H1 (cell line): ENCODE measurements at regions not wholly inside any gene's neighbourhood (a gene's known extent, or its start where the extent isn't known, plus 50 kb on each side); places are given as distances from the start of the nearest gene placed in this dataset.
A peak's percentile ranks its signal among the peaks of the same experiment; 100 is the strongest.

Experiments used
- CTCF ChIA-PET: fragments of 300-600 bp; sonication (Branson Sonifier 250); formaldehyde crosslinking; loops from one replicate; lab custom pipeline; 2021; ENCODE audit not compliant: partially characterized antibody; lab: Charles Lee
- POLR2A ChIA-PET: fragments of 300-600 bp; sonication (Branson Sonifier 250); formaldehyde crosslinking; loops from one replicate; lab custom pipeline; 2021; ENCODE audit warnings: inconsistent platforms; ENCODE audit not compliant: partially characterized antibody; lab: Charles Lee
- DNase-seq, 2 experiments: peaks; one replicate each; pipeline versions ENCODE4 v3.0.0 to v3.0.0-alpha.2; 2010 to 2022; ENCODE audit warnings: low spot score in 2 of 2, low read depth in 1 of 2, mixed read lengths in 1 of 2
- FAIRE-seq: peaks from 2 replicates; lab custom pipeline; 2011; peaks lifted over from hg19 to GRCh38; lab: Jason Lieb, UNC
- H2AFZ ChIP-seq: 2 replicates; pipeline ENCODE4 v1.8.1; 2012; ENCODE audit warnings: low read length, inconsistent platforms
- H2AK5ac ChIP-seq: 2 replicates; pipeline ENCODE4 v1.6.1; 2013; ENCODE audit warnings: low read depth, low read length
- H2BK120ac ChIP-seq: replicated peaks from 2 replicates; pipeline ENCODE3; 2013; ENCODE audit warnings: low read depth, low read length, inconsistent platforms
- H2BK12ac ChIP-seq: 2 replicates; pipeline ENCODE4 v1.6.1; 2013; ENCODE audit warnings: low read depth, low read length
- H2BK15ac ChIP-seq: 2 replicates; pipeline ENCODE4 v1.6.1; 2013; ENCODE audit warnings: low read length
- H2BK20ac ChIP-seq: 2 replicates; pipeline ENCODE4 v1.6.1; 2013; ENCODE audit warnings: low read length
- H2BK5ac ChIP-seq: 2 replicates; pipeline ENCODE4 v1.6.1; 2013; ENCODE audit warnings: low read depth, low read length
- H3K14ac ChIP-seq: 2 replicates; pipeline ENCODE4 v1.6.1; 2013; ENCODE audit warnings: inconsistent platforms; ENCODE audit not compliant: insufficient read length
- H3K18ac ChIP-seq: 2 replicates; pipeline ENCODE4 v1.6.1; 2013; ENCODE audit warnings: low read length; ENCODE audit errors: extremely low read depth
- H3K23ac ChIP-seq: 2 replicates; pipeline ENCODE4 v1.6.1; 2013; ENCODE audit warnings: inconsistent platforms; ENCODE audit not compliant: insufficient read length
- H3K23me2 ChIP-seq: 2 replicates; pipeline ENCODE4 v1.6.1; 2013; ENCODE audit warnings: low read depth, low read length
- H3K27ac ChIP-seq: 2 replicates; pipeline ENCODE4 v1.6.1; 2011; ENCODE audit warnings: low read depth, low read length, inconsistent platforms
- H3K27me3 ChIP-seq, 4 experiments: replicated peaks in 1 of 4; 1 replicate in 1 of 4; 2 replicates in 3 of 4; pipeline versions ENCODE4 v1.6.1 to v1.8.1; 2011 to 2013; ENCODE audit warnings: low read length in 3 of 4, mild to moderate bottlenecking in 3 of 4, inconsistent platforms in 2 of 4, mixed read lengths in 2 of 4, moderate library complexity in 1 of 4; ENCODE audit not compliant: control insufficient read depth in 3 of 4, insufficient read depth in 3 of 4; ENCODE audit errors: extremely low read depth in 1 of 4
- H3K36me3 ChIP-seq, 4 experiments: 2 replicates each; pipeline versions ENCODE4 v1.6.1 to v1.8.1; 2011 to 2013; ENCODE audit warnings: mild to moderate bottlenecking in 4 of 4, low read length in 3 of 4, moderate library complexity in 2 of 4, control low read depth in 1 of 4, inconsistent platforms in 1 of 4; ENCODE audit not compliant: insufficient read depth in 4 of 4, control insufficient read depth in 2 of 4
- H3K4ac ChIP-seq: replicated peaks from 2 replicates; pipeline ENCODE3; 2013; ENCODE audit warnings: low read length, low read depth, mixed read lengths, inconsistent platforms; ENCODE audit not compliant: insufficient read length
- H3K4me1 ChIP-seq, 4 experiments: replicated peaks in 1 of 4; 1 replicate in 1 of 4; 2 replicates in 3 of 4; pipeline versions ENCODE4 v1.6.1 to v1.8.1; 2011 to 2013; ENCODE audit warnings: low read length in 3 of 4, inconsistent platforms in 2 of 4, mixed read lengths in 1 of 4; ENCODE audit not compliant: insufficient read depth in 4 of 4, control insufficient read depth in 3 of 4
- H3K4me2 ChIP-seq, 2 experiments: 2 replicates each; pipeline versions ENCODE4 v1.6.1 to v1.8.1; 2011 to 2013; ENCODE audit warnings: low read depth in 2 of 2, low read length in 2 of 2, control low read depth in 1 of 2, inconsistent platforms in 1 of 2, mild to moderate bottlenecking in 1 of 2; ENCODE audit not compliant: insufficient read depth in 1 of 2
- H3K4me3 ChIP-seq, 4 experiments: fragments of 200-600, 300-600 bp in 1 of 4; sonication (generic), shearing (Covaris generic), sonication (Bioruptor Twin) in 1 of 4; 2 replicates each; pipeline versions ENCODE4 v1.5.1 to v1.8.1; 2011 to 2016; ENCODE audit warnings: low read length in 4 of 4, low read depth in 3 of 4, control low read depth in 2 of 4, inconsistent platforms in 2 of 4, mild to moderate bottlenecking in 2 of 4, mixed read lengths in 1 of 4, moderate library complexity in 1 of 4; ENCODE audit not compliant: insufficient read depth in 2 of 4; ENCODE audit errors: extremely low read depth in 1 of 4
- H3K56ac ChIP-seq: replicated peaks from 2 replicates; pipeline ENCODE3; 2013; ENCODE audit warnings: low read depth, mild to moderate bottlenecking, mixed read lengths, low read length, inconsistent platforms; ENCODE audit not compliant: insufficient read length
- H3K79me1 ChIP-seq: 2 replicates; pipeline ENCODE4 v1.6.1; 2013; ENCODE audit warnings: low read depth, low read length, control low read depth
- H3K79me2 ChIP-seq, 2 experiments: 2 replicates each; pipeline versions ENCODE4 v1.6.1 to v1.8.1; 2012 to 2013; ENCODE audit warnings: low read length in 2 of 2, mild to moderate bottlenecking in 2 of 2, inconsistent platforms in 1 of 2; ENCODE audit not compliant: insufficient read depth in 2 of 2, control insufficient read depth in 1 of 2
- H3K9ac ChIP-seq, 4 experiments: replicated peaks in 1 of 4; 1 replicate in 1 of 4; 2 replicates in 3 of 4; pipeline versions ENCODE4 v1.6.1 to v1.8.1; 2011 to 2013; ENCODE audit warnings: low read depth in 3 of 4, low read length in 3 of 4, control low read depth in 2 of 4, mild to moderate bottlenecking in 2 of 4, moderate library complexity in 2 of 4, inconsistent platforms in 1 of 4; ENCODE audit errors: extremely low read depth in 1 of 4
- H3K9me3 ChIP-seq, 2 experiments: 2 replicates each; pipeline versions ENCODE4 v1.6.1 to v1.8.1; 2012 to 2013; ENCODE audit warnings: mild to moderate bottlenecking in 2 of 2, moderate library complexity in 2 of 2, control low read depth in 1 of 2, inconsistent platforms in 1 of 2, low read depth in 1 of 2, low read length in 1 of 2, mixed read lengths in 1 of 2; ENCODE audit not compliant: insufficient read depth in 2 of 2
- H4K20me1 ChIP-seq, 2 experiments: replicated peaks in 1 of 2; 2 replicates each; pipeline versions ENCODE3 to v1.8.1; 2011 to 2013; ENCODE audit warnings: inconsistent platforms in 2 of 2, low read length in 2 of 2, mild to moderate bottlenecking in 1 of 2; ENCODE audit not compliant: insufficient read depth in 2 of 2, control insufficient read depth in 1 of 2
- H4K5ac ChIP-seq: 2 replicates; pipeline ENCODE4 v1.6.1; 2013; ENCODE audit warnings: low read length, low read depth, mixed read lengths, inconsistent platforms; ENCODE audit not compliant: insufficient read length
- H4K8ac ChIP-seq: 2 replicates; pipeline ENCODE4 v1.8.0; 2013; ENCODE audit warnings: mild to moderate bottlenecking, moderate library complexity, low read length, inconsistent platforms; ENCODE audit not compliant: insufficient read depth; ENCODE audit errors: extremely low read depth
- H4K91ac ChIP-seq: replicated peaks from 2 replicates; pipeline ENCODE3; 2013; ENCODE audit warnings: low read length, mixed read lengths, inconsistent platforms; ENCODE audit not compliant: insufficient read length
- CEBPB ChIP-seq: IDR thresholded peaks from 2 replicates; pipeline ENCODE4 v1.6.1; 2012; ENCODE audit warnings: low read depth, low read length
- CHD1 ChIP-seq: IDR thresholded peaks from 2 replicates; pipeline ENCODE4 v1.6.1; 2012; ENCODE audit warnings: low read depth, low read length, improper control_type of control experiment
- whole genome bisulfite sequencing, 2 experiments: shearing (Covaris generic) in 1 of 2; methylation state at CpG; one replicate each; pipeline versions ENCODE4 v1.1.6 to v1.1.7; 2013 to 2015; ENCODE audit warnings: low lambda C conversion rate in 2 of 2, mixed read lengths in 2 of 2, inconsistent platforms in 1 of 2, low coverage in 1 of 2, missing lambda C conversion rate in 1 of 2; ENCODE audit not compliant: insufficient replicate concordance in 2 of 2, insufficient coverage in 1 of 2, insufficient read length in 1 of 2; ENCODE audit errors: extremely low coverage in 1 of 2, missing lambda C conversion rate in 1 of 2; 5-methylcytosine and 5-hydroxymethylcytosine counted together

DNA sequence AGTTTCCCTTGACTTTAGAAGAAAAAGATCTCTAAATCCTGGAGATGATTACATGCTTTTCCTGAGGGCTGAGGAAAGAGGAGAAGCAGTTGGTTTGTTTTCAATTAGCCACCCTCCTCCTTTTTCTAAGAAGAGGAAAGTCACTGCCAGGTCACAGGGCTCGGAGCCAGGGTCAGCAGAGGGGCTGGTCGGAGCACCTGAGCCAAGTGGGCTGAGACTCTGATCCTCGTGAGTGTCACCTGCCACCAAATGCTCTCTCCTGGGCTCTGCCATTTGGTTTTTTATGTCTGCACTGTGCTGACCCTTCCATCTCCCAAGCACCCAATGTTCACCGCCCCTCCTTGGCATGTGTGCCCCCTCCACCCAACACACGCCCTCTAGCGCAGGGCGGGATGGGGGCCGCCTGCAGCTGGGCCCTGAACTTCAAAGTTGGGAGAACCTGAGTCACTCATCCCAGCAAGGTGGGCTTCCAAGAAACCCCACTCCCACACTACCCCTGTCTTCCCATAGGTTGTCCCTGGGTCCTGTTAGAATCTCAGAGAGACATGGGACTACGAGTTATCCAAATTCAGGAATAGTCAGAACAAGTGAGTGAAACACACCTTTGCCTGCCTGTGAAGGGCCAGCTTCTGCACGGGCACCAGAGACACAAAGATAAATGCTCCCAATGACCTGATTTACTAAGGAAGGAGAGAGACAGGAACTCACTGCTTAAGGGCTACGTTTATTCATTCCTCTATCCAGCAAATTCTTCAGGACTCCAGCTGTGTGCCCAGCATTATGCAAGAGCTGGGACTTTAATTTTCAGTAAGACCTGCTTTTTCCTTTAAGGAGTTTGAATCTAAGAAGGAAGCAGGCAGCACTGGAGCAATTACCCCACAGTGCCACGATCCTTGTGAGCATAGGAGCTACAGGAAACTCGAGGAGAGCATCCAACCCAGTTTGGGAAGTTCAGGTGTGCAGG lies 127.5 kb downstream of the RHOU start:
- peak overlapping the region; percentile 91; the same call in 1 of the 2 replicates for H2BK20ac ChIP-seq
- H2BK120ac ChIP-seq, result no peak overlapping the region
- CTCF ChIA-PET, result interaction anchor here (0.8 to 3.3 kb wide), 5 partner anchors 8 to 126 kb away, joined by 3 to 11 read pairs (median 3); no protein-coding TSS in a partner anchor
- no peak overlapping the region for H3K27ac ChIP-seq
- no peak overlapping the region for H2AFZ ChIP-seq
- peak overlapping the region; percentile 87; the same call in 1 of the 2 replicates for H2BK5ac ChIP-seq
- H3K14ac ChIP-seq, result no peak overlapping the region
- H3K56ac ChIP-seq, result no peak overlapping the region
- H3K23me2 ChIP-seq, result no peaks in the 10 kb centered on the region
- no peak overlapping the region for H3K4ac ChIP-seq
- peak overlapping the region; percentile 94; the same call in 1 of the 2 replicates for H2BK12ac ChIP-seq
- no peaks in the 10 kb centered on the region for H3K79me1 ChIP-seq
- H3K23ac ChIP-seq, result no peak overlapping the region
- no peaks in the 10 kb centered on the region for H3K9me3 ChIP-seq
- no peaks in the 10 kb centered on the region for H4K20me1 ChIP-seq
- FAIRE-seq (no peak), DNase-seq (no peak)
- no peaks in the 10 kb centered on the region for H3K27me3 ChIP-seq
- no peak for TF ChIP-seq CHD1
- TF ChIP-seq CEBPB, result peak; percentile 36; the same call in 1 of the 2 replicates
- no peaks in the 10 kb centered on the region for H3K36me3 ChIP-seq
- peaks cover 7 to 27% (median 14%) of the 10 kb centered on the region in 4 experiments; a peak in 6 of 7 replicates for H3K4me1 ChIP-seq
- no peak overlapping the region for H4K8ac ChIP-seq
- peak overlapping the region; percentile 67 for H4K91ac ChIP-seq
- H2AK5ac ChIP-seq, result no peak overlapping the region
- peak overlapping the region; percentile 38 for H3K18ac ChIP-seq
- no peak overlapping the region for H3K4me2 ChIP-seq
- POLR2A ChIA-PET, result interaction anchor here (0.9 kb wide), 1 partner anchor 13 kb away, joined by 5 read pairs; no protein-coding TSS in a partner anchor
- 0 out of 7 replicates have a peak overlapping the region, but pooled peaks of 1 of the 4 experiments have one; percentile 4 for H3K9ac ChIP-seq
- WGBS, 2 experiments, result 91% methylated on average over 13 of the region's 13 CpGs; no CpG with 5 or more reads in 1 of the 2 experiments
- H2BK15ac ChIP-seq, result peak overlapping the region; percentile 48; the same call in 1 of the 2 replicates
- no peak overlapping the region for H3K4me3 ChIP-seq
- H4K5ac ChIP-seq, result no peak overlapping the region
- no peaks in the 10 kb centered on the region for H3K79me2 ChIP-seq
